CD14-positive monocyte (primary cell): ENCODE measurements at regions not wholly inside any gene's neighbourhood (a gene's known extent, or its start where the extent isn't known, plus 50 kb on each side); places are given as distances from the start of the nearest gene placed in this dataset.

Experiments used
- DNase-seq, 3 donors: peaks; one replicate each; pipeline ENCODE4 v3.0.0-alpha.2; 2011 to 2022
- H2AFZ ChIP-seq: 2 replicates; pipeline ENCODE4 v1.6.0; 2012; ENCODE audit warnings: mild to moderate bottlenecking, low read depth, low read length, inconsistent platforms; ENCODE audit not compliant: insufficient read depth, poor library complexity, severe bottlenecking
- H3K27ac ChIP-seq, 2 donors: 1 replicate in 1 of 2; 2 replicates in 1 of 2; pipeline ENCODE4 v1.5.1; 2012 to 2013; ENCODE audit warnings: low read length in 2 of 2, control low read depth in 1 of 2, inconsistent platforms in 1 of 2, low read depth in 1 of 2, mild to moderate bottlenecking in 1 of 2
- H3K27me3 ChIP-seq, 2 donors: one replicate each; pipeline versions ENCODE4 v1.6.0 to v1.6.1; 2011 to 2013; ENCODE audit warnings: low read length in 2 of 2; ENCODE audit not compliant: control insufficient read depth in 2 of 2, insufficient read depth in 2 of 2
- H3K36me3 ChIP-seq, 2 donors: replicated peaks in 1 of 2; 1 replicate in 1 of 2; 2 replicates in 1 of 2; pipeline versions ENCODE4 v1.5.1 to v1.6.1; 2012 to 2013; ENCODE audit warnings: low read length in 2 of 2, control low read depth in 1 of 2, inconsistent platforms in 1 of 2, mild to moderate bottlenecking in 1 of 2; ENCODE audit not compliant: insufficient read depth in 2 of 2, control insufficient read depth in 1 of 2
- H3K4me1 ChIP-seq, 2 donors: 1 replicate in 1 of 2; 2 replicates in 1 of 2; pipeline versions ENCODE4 v1.5.1 to v1.6.1; 2012 to 2013; ENCODE audit warnings: low read length in 2 of 2, control low read depth in 1 of 2, inconsistent platforms in 1 of 2, mild to moderate bottlenecking in 1 of 2, moderate library complexity in 1 of 2; ENCODE audit not compliant: insufficient read depth in 2 of 2, control insufficient read depth in 1 of 2
- H3K4me2 ChIP-seq: replicated peaks from 2 replicates; pipeline ENCODE3; 2012; ENCODE audit warnings: low read length, moderate library complexity, mild to moderate bottlenecking; ENCODE audit not compliant: poor library complexity, severe bottlenecking; ENCODE audit errors: extremely low read depth
- H3K4me3 ChIP-seq, 3 experiments: fragments of 200-600 bp in 1 of 3; sonication (generic) in 1 of 3; replicated peaks in 1 of 3; 1 replicate in 2 of 3; 2 replicates in 1 of 3; pipeline ENCODE4 v1.5.1; 2011 to 2013; ENCODE audit warnings: low read length in 3 of 3, mild to moderate bottlenecking in 3 of 3, control low read depth in 2 of 3, low read depth in 2 of 3, inconsistent platforms in 1 of 3, moderate library complexity in 1 of 3
- H3K79me2 ChIP-seq: 2 replicates; pipeline ENCODE4 v1.6.0; 2012; ENCODE audit warnings: mild to moderate bottlenecking, control low read depth, inconsistent platforms, low read length, moderate library complexity; ENCODE audit not compliant: insufficient read depth
- H3K9ac ChIP-seq: 2 replicates; pipeline ENCODE4 v1.6.0; 2017; ENCODE audit warnings: low read length, mild to moderate bottlenecking; ENCODE audit not compliant: insufficient read depth, poor library complexity, severe bottlenecking
- H3K9me3 ChIP-seq, 2 donors: replicated peaks in 1 of 2; 1 replicate in 1 of 2; 2 replicates in 1 of 2; pipeline versions ENCODE4 v1.5.1 to v1.6.1; 2012 to 2013; ENCODE audit warnings: low read length in 2 of 2, control low read depth in 1 of 2; ENCODE audit not compliant: control insufficient read depth in 1 of 2, insufficient read depth in 1 of 2
- H4K20me1 ChIP-seq: 2 replicates; pipeline ENCODE4 v1.6.0; 2012; ENCODE audit warnings: mild to moderate bottlenecking, low read length, control low read depth, moderate library complexity; ENCODE audit not compliant: insufficient read depth
- H3K27ac Mint-ChIP-seq, 7 donors: one replicate each; pipeline ENCODE4 v1.8.0; 2020; ENCODE audit warnings: mild to moderate bottlenecking in 7 of 7, mixed read lengths in 7 of 7, moderate library complexity in 6 of 7, inconsistent platforms in 2 of 7
- H3K27me3 Mint-ChIP-seq, 3 donors: one replicate each; pipeline ENCODE4 v1.8.0; 2021 to 2022; ENCODE audit warnings: low read depth in 3 of 3, mild to moderate bottlenecking in 3 of 3, mixed read lengths in 3 of 3, moderate library complexity in 3 of 3, inconsistent platforms in 1 of 3
- H3K36me3 Mint-ChIP-seq, 2 donors: one replicate each; pipeline ENCODE4 v1.8.0; 2020; ENCODE audit warnings: mixed read lengths in 2 of 2, inconsistent platforms in 1 of 2, mild to moderate bottlenecking in 1 of 2
- H3K4me1 Mint-ChIP-seq: one replicate; pipeline ENCODE4 v1.8.0; 2020; ENCODE audit warnings: mild to moderate bottlenecking, mixed read lengths
- H3K4me3 Mint-ChIP-seq, 2 donors: one replicate each; pipeline ENCODE4 v1.8.0; 2020; ENCODE audit warnings: mild to moderate bottlenecking in 2 of 2, mixed read lengths in 2 of 2, moderate library complexity in 1 of 2
- H3K9me3 Mint-ChIP-seq, 7 donors: one replicate each; pipeline ENCODE4 v1.8.0; 2020 to 2022; ENCODE audit warnings: mixed read lengths in 7 of 7, mild to moderate bottlenecking in 6 of 7, moderate library complexity in 6 of 7, inconsistent platforms in 2 of 7
- CTCF ChIP-seq: fragments of 200-600 bp; IDR thresholded peaks from one replicate; pipeline ENCODE4 v1.8.0; 2022; ENCODE audit warnings: antibody characterized with exemption, mild to moderate bottlenecking
- WGBS: methylation state at CpG from one replicate; pipeline ENCODE4 v1.1.5; 2013; ENCODE audit warnings: missing lambda C conversion rate; ENCODE audit not compliant: insufficient coverage; 5-methylcytosine and 5-hydroxymethylcytosine counted together
- intact Hi-C, 2 donors: fragments of 100-400 bp; cut with micrococcal nuclease; formaldehyde crosslinking; loops; one replicate each; pipeline versions ENCODE4 v1.15.0 to v1.15.1; 2023

- Histone ChIP-seq H3K27me3 (no peaks in the 10 kb centered on the region), H3K4me3 (no peak overlapping the region), H3K4me2 (no peak overlapping the region), H3K79me2 (no peaks in the 10 kb centered on the region), H3K4me1 (no peaks in the 10 kb centered on the region), H3K27ac (no peak overlapping the region), H3K9me3 (no peaks in the 10 kb centered on the region), H4K20me1 (no peaks in the 10 kb centered on the region), H3K9ac (no peak overlapping the region), H2AFZ (no peak overlapping the region), H3K36me3 (no peaks in the 10 kb centered on the region)
- no peak for TF ChIP-seq CTCF
- H3K4me3 Mint-ChIP-seq: no peak overlapping the region
- DNase-seq: no peak
- no peak overlapping the region for H3K27ac Mint-ChIP-seq
- H3K4me1 Mint-ChIP-seq: no peaks in the 10 kb centered on the region
- intact Hi-C loops: no loop called here
- no CpG with 5 or more reads among the region's 4 CpGs for WGBS
- peaks cover 0 to 6% (median 2%) of the 10 kb centered on the region in 3 donors for H3K27me3 Mint-ChIP-seq
- peaks cover 0 to 3% (median 1%) of the 10 kb centered on the region in 7 donors for H3K9me3 Mint-ChIP-seq
- H3K36me3 Mint-ChIP-seq: no peaks in the 10 kb centered on the region
Measured at GRCh38 chr4:128721896-128722295, 87.6 kb upstream of the JADE1 start.

- Histone ChIP-seq H2AFZ (no peak overlapping the region), H3K36me3 (no peaks in the 10 kb centered on the region), H3K9me3 (no peaks in the 10 kb centered on the region), H3K4me2 (no peak overlapping the region), H4K20me1 (no peaks in the 10 kb centered on the region), H3K27me3 (no peaks in the 10 kb centered on the region), H3K4me1 (peaks cover 0 to 10% of the 10 kb centered on the region in 2 donors), H3K27ac (no peak overlapping the region), H3K4me3 (no peak overlapping the region), H3K79me2 (no peaks in the 10 kb centered on the region), H3K9ac (no peak overlapping the region)
- TF ChIP-seq CTCF: no peak
- peaks cover 0 to 4% (median 3%) of the 10 kb centered on the region in 7 donors for H3K9me3 Mint-ChIP-seq
- DNase-seq: no peak
- intact Hi-C loops: no loop called here
- no peaks in the 10 kb centered on the region for H3K36me3 Mint-ChIP-seq
- no peak overlapping the region for H3K27ac Mint-ChIP-seq
- H3K4me3 Mint-ChIP-seq: no peak overlapping the region
- H3K27me3 Mint-ChIP-seq: peaks cover 0 to 6% (median 2%) of the 10 kb centered on the region in 3 donors
- peaks cover 10% of the 10 kb centered on the region for H3K4me1 Mint-ChIP-seq
- WGBS: no CpG with 5 or more reads among the region's 4 CpGs
Measured at GRCh38 chr4:128720270-128720669, 89.2 kb upstream of the JADE1 start.
